WTC11 (cell line): ENCODE measurements at regions not wholly inside any gene's neighbourhood (a gene's known extent, or its start where the extent isn't known, plus 50 kb on each side); places are given as distances from the start of the nearest gene placed in this dataset.

Source experiments
- EMX1 ChIP-seq: fragments of 250-450 bp; sonication (Bioruptor Pico); IDR thresholded peaks from 2 replicates; pipeline ENCODE4 v1.8.0; 2021; ENCODE audit warnings: mild to moderate bottlenecking
- GTF2I ChIP-seq: fragments of 250-450 bp; sonication (Bioruptor Pico); conservative IDR thresholded peaks from 2 replicates; pipeline ENCODE4 v1.4.0; 2021; ENCODE audit warnings: mild to moderate bottlenecking
- JAZF1 ChIP-seq: fragments of 250-450 bp; sonication (Bioruptor Pico); IDR thresholded peaks from 2 replicates; pipeline ENCODE4 v1.9.0; 2021; ENCODE audit warnings: moderate library complexity, mild to moderate bottlenecking, inconsistent platforms
- JUN ChIP-seq: sonication (generic); formaldehyde crosslinking; IDR thresholded peaks from 2 replicates; pipeline ENCODE4 v1.8.0; 2023; ENCODE audit warnings: mild to moderate bottlenecking, missing genetic modification reagents
- NFYB ChIP-seq: sonication (generic); formaldehyde crosslinking; conservative IDR thresholded peaks from 2 replicates; pipeline ENCODE4 v1.8.0; 2022; ENCODE audit warnings: low read depth, missing genetic modification reagents
- NR2C2 ChIP-seq: sonication (generic); formaldehyde crosslinking; IDR thresholded peaks from 2 replicates; pipeline ENCODE4 v1.8.0; 2022; ENCODE audit warnings: mild to moderate bottlenecking, missing genetic modification reagents
- SP1 ChIP-seq: sonication (generic); formaldehyde crosslinking; conservative IDR thresholded peaks from 2 replicates; pipeline ENCODE4 v1.8.1; 2022; ENCODE audit warnings: missing genetic modification reagents
- TEAD4 ChIP-seq: sonication (generic); formaldehyde crosslinking; IDR thresholded peaks from 2 replicates; pipeline ENCODE4 v1.8.0; 2022; ENCODE audit warnings: mild to moderate bottlenecking, missing genetic modification reagents
- TF ChIP-seq, protein P1 (sequence below): fragments of 200-600 bp; IDR thresholded peaks from 2 replicates; pipeline ENCODE4 v1.8.0; 2022; ENCODE audit warnings: antibody characterized with exemption
- TF ChIP-seq, protein P2 (sequence below): fragments of 250-450 bp; sonication (Bioruptor Pico); IDR thresholded peaks from 2 replicates; pipeline ENCODE4 v1.8.0; 2021; ENCODE audit warnings: mild to moderate bottlenecking
- TF ChIP-seq, protein P3 (sequence below): sonication (generic); formaldehyde crosslinking; IDR thresholded peaks from 2 replicates; pipeline ENCODE4 v1.8.0; 2022; ENCODE audit warnings: mild to moderate bottlenecking, missing genetic modification reagents

DNA sequence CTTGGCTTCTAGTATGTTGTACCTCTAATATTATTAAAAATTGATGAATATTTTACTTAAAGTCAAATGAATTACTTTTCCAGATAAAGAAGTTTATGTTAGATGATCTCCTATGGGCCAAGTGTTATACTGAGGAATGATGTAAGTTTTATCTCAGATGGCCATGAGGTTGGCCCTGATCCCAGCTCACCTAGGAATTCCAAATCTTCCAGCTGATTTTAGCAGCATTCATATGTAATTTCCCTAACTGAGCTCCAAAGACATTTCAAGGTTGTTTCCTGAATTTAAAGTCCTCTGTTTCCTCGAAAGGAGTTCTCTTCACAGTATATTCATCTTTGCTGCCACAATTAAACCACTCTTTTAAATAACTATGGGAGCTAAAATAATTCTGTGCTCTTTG is 1670.4 kb upstream of the SPRY2 start:
- TF ChIP-seq, protein P1, sequence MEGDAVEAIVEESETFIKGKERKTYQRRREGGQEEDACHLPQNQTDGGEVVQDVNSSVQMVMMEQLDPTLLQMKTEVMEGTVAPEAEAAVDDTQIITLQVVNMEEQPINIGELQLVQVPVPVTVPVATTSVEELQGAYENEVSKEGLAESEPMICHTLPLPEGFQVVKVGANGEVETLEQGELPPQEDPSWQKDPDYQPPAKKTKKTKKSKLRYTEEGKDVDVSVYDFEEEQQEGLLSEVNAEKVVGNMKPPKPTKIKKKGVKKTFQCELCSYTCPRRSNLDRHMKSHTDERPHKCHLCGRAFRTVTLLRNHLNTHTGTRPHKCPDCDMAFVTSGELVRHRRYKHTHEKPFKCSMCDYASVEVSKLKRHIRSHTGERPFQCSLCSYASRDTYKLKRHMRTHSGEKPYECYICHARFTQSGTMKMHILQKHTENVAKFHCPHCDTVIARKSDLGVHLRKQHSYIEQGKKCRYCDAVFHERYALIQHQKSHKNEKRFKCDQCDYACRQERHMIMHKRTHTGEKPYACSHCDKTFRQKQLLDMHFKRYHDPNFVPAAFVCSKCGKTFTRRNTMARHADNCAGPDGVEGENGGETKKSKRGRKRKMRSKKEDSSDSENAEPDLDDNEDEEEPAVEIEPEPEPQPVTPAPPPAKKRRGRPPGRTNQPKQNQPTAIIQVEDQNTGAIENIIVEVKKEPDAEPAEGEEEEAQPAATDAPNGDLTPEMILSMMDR: no peak
- TF ChIP-seq NFYB (CRISPR knock-in tag): no peak
- TF ChIP-seq, protein P2, sequence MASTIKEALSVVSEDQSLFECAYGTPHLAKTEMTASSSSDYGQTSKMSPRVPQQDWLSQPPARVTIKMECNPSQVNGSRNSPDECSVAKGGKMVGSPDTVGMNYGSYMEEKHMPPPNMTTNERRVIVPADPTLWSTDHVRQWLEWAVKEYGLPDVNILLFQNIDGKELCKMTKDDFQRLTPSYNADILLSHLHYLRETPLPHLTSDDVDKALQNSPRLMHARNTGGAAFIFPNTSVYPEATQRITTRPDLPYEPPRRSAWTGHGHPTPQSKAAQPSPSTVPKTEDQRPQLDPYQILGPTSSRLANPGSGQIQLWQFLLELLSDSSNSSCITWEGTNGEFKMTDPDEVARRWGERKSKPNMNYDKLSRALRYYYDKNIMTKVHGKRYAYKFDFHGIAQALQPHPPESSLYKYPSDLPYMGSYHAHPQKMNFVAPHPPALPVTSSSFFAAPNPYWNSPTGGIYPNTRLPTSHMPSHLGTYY (CRISPR knock-in tag): no peak
- TF ChIP-seq EMX1 (CRISPR knock-in tag): no peak
- TF ChIP-seq TEAD4 (CRISPR knock-in tag): no peak
- no peak for TF ChIP-seq GTF2I (CRISPR knock-in tag)
- TF ChIP-seq JUN (CRISPR knock-in tag): no peak
- no peak for TF ChIP-seq JAZF1
- TF ChIP-seq, protein P3, sequence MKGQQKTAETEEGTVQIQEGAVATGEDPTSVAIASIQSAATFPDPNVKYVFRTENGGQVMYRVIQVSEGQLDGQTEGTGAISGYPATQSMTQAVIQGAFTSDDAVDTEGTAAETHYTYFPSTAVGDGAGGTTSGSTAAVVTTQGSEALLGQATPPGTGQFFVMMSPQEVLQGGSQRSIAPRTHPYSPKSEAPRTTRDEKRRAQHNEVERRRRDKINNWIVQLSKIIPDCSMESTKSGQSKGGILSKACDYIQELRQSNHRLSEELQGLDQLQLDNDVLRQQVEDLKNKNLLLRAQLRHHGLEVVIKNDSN: no peak
- no peak for TF ChIP-seq SP1
- TF ChIP-seq NR2C2 (CRISPR knock-in tag): no peak
